ENCODE measurements at regions not wholly inside any gene's neighbourhood (a gene's known extent, or its start where the extent isn't known, plus 50 kb on each side); places are given as distances from the start of the nearest gene placed in this dataset.

DNA sequence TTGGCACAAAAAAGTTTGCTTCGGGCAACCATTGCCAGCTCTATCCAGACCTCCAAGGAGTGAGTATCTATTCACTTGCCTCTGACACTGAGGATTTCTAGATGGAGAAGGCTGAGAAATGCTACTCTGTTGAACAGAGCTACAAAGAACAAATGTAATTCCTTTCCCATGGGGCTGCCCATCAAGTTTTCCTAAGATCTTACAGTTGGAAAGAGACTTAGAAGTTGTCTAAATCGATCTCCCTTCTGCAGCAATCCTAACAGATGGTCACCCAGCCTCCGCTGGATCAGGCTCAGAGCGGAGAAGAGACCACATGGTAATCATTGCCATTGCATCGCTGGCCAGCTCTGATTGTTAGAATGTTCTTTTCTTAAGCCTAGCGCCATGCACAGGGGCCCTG lies 110.1 kb upstream of the BCL2L14 start (continued):
- TF ChIP-seq, protein P1, sequence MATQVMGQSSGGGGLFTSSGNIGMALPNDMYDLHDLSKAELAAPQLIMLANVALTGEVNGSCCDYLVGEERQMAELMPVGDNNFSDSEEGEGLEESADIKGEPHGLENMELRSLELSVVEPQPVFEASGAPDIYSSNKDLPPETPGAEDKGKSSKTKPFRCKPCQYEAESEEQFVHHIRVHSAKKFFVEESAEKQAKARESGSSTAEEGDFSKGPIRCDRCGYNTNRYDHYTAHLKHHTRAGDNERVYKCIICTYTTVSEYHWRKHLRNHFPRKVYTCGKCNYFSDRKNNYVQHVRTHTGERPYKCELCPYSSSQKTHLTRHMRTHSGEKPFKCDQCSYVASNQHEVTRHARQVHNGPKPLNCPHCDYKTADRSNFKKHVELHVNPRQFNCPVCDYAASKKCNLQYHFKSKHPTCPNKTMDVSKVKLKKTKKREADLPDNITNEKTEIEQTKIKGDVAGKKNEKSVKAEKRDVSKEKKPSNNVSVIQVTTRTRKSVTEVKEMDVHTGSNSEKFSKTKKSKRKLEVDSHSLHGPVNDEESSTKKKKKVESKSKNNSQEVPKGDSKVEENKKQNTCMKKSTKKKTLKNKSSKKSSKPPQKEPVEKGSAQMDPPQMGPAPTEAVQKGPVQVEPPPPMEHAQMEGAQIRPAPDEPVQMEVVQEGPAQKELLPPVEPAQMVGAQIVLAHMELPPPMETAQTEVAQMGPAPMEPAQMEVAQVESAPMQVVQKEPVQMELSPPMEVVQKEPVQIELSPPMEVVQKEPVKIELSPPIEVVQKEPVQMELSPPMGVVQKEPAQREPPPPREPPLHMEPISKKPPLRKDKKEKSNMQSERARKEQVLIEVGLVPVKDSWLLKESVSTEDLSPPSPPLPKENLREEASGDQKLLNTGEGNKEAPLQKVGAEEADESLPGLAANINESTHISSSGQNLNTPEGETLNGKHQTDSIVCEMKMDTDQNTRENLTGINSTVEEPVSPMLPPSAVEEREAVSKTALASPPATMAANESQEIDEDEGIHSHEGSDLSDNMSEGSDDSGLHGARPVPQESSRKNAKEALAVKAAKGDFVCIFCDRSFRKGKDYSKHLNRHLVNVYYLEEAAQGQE (IDR thresholded peaks at IDR 0.05), result no peak
- TF ChIP-seq, protein P2, sequence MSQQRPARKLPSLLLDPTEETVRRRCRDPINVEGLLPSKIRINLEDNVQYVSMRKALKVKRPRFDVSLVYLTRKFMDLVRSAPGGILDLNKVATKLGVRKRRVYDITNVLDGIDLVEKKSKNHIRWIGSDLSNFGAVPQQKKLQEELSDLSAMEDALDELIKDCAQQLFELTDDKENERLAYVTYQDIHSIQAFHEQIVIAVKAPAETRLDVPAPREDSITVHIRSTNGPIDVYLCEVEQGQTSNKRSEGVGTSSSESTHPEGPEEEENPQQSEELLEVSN (IDR thresholded peaks at IDR 0.05; ENCODE audit: borderline replicate concordance, low read depth), result no peak
- no peak for TF ChIP-seq HEYL (CRISPR knock-in tag; IDR thresholded peaks at IDR 0.05)
- TF ChIP-seq, protein P3, sequence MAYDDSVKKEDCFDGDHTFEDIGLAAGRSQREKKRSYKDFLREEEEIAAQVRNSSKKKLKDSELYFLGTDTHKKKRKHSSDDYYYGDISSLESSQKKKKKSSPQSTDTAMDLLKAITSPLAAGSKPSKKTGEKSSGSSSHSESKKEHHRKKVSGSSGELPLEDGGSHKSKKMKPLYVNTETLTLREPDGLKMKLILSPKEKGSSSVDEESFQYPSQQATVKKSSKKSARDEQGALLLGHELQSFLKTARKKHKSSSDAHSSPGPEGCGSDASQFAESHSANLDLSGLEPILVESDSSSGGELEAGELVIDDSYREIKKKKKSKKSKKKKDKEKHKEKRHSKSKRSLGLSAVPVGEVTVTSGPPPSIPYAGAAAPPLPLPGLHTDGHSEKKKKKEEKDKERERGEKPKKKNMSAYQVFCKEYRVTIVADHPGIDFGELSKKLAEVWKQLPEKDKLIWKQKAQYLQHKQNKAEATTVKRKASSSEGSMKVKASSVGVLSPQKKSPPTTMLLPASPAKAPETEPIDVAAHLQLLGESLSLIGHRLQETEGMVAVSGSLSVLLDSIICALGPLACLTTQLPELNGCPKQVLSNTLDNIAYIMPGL (CRISPR knock-in tag; IDR thresholded peaks at IDR 0.05; ENCODE audit: borderline replicate concordance), result no peak
- no peak for TF ChIP-seq MAFK (IDR thresholded peaks at IDR 0.05; ENCODE audit: partially characterized antibody)

DNA sequence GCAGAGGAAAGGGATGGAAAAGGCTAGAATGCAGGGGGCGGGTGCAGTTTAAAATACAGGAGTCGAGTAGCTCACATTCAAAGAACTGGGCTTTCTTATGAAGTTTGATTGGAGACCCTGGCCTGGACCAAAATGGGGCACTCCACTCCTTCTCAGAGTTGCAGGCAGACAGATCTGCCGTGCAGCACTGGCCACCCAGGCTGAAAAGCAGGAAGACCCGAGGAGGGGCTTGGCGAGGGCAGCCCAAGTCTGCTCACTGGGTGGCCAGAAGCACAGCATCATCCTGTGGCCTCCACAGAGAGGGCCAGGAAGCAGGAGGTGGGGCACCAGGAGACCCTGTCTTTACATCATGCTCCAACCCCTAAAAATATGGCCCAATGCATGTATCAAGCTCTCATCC lies 109.1 kb upstream of the BCL2L14 start:
- POLR2A ChIA-PET, result no interaction called here
- peaks cover 13% of the 10 kb centered on the region; the same call in 2 of the 3 replicates for H3K4me1 ChIP-seq
- no peak overlapping the region for H3K27ac ChIP-seq
- ATAC-seq (no peak), FAIRE-seq (no peak), DNase-seq (ENCODE audit: low read depth in 1 of 2, low spot score in 1 of 2) (no peak)
- TF ChIP-seq ATOH8 (CRISPR knock-in tag; IDR thresholded peaks at IDR 0.05; ENCODE audit: low read depth) (no peak), MYC (IDR thresholded peaks at IDR 0.05; ENCODE audit: borderline replicate concordance, low read length) (no peak), CHD2 (IDR thresholded peaks at IDR 0.05; ENCODE audit: low read length, partially characterized antibody) (no peak)
- H3K9me3 ChIP-seq, result no peaks in the 10 kb centered on the region
- whole genome bisulfite sequencing (ENCODE audit: missing lambda C conversion rate), result 63% methylated on average over 5 of the region's 5 CpGs
- CTCF ChIA-PET, result interaction anchor here (0.6 to 3.2 kb wide), 3 partner anchors 27 to 83 kb away, joined by 3 to 10 read pairs (median 3); no protein-coding TSS in a partner anchor
- no peak overlapping the region for H3K4me3 ChIP-seq
- H3K4me2 ChIP-seq, result no peak overlapping the region

GRCh38 chr12:11962860-11963259 lies 107.9 kb upstream of the BCL2L14 start:
- H3K9me3 ChIP-seq, result no peaks in the 10 kb centered on the region
- FAIRE-seq, result no peak
- WGBS (ENCODE audit: missing lambda C conversion rate), result 76% methylated on average over 5 of the region's 5 CpGs
- TF ChIP-seq MAFK (IDR thresholded peaks at IDR 0.05; ENCODE audit: partially characterized antibody) (no peak), NFE2L2 (conservative IDR thresholded peaks at IDR 0.05; ENCODE audit: low read length) (no peak), RCOR1 (IDR thresholded peaks at IDR 0.05; ENCODE audit: low read depth, low read length) (no peak), HOXB13 (CRISPR knock-in tag; IDR thresholded peaks at IDR 0.05; ENCODE audit: low read depth) (no peak), EP300 (IDR thresholded peaks at IDR 0.05) (no peak), TFCP2L1 (CRISPR knock-in tag; IDR thresholded peaks at IDR 0.05) (no peak), FOSB (CRISPR knock-in tag; IDR thresholded peaks at IDR 0.05) (no peak), POLR2A (IDR thresholded peaks at IDR 0.05; ENCODE audit: low read length) (no peak), NPAS2 (CRISPR knock-in tag; IDR thresholded peaks at IDR 0.05; ENCODE audit: borderline replicate concordance) (no peak), CTCF (IDR thresholded peaks at IDR 0.05) (no peak), HEYL (CRISPR knock-in tag; IDR thresholded peaks at IDR 0.05) (no peak)
- TF ChIP-seq, protein P1 (IDR thresholded peaks at IDR 0.05), result no peak
- TF ChIP-seq, protein P4, sequence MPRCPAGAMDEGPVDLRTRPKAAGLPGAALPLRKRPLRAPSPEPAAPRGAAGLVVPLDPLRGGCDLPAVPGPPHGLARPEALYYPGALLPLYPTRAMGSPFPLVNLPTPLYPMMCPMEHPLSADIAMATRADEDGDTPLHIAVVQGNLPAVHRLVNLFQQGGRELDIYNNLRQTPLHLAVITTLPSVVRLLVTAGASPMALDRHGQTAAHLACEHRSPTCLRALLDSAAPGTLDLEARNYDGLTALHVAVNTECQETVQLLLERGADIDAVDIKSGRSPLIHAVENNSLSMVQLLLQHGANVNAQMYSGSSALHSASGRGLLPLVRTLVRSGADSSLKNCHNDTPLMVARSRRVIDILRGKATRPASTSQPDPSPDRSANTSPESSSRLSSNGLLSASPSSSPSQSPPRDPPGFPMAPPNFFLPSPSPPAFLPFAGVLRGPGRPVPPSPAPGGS (IDR thresholded peaks at IDR 0.05), result no peak
- TF ChIP-seq, protein P2 (IDR thresholded peaks at IDR 0.05; ENCODE audit: borderline replicate concordance, low read depth), result no peak

More at GRCh38 chr12:11962860-11963259, 107.9 kb upstream of the BCL2L14 start:
- ChIA-PET CTCF (interaction anchor here (1.0 to 3.2 kb wide), 2 partner anchors 13 to 71 kb away, joined by 3 to 10 read pairs; no protein-coding TSS in a partner anchor), POLR2A (no interaction called here)
- Histone ChIP-seq H3K27ac (no peak overlapping the region), H3K4me1 (peaks cover 13% of the 10 kb centered on the region; the same call in 2 of the 3 replicates), H3K4me2 (no peak overlapping the region), H3K4me3 (no peak overlapping the region)
- no peak for DNase-seq (ENCODE audit: low read depth in 1 of 2, low spot score in 1 of 2)
- no peak for ATAC-seq

Data from A549 (cell line).